Inflammatory macrophage treated with lipopolysaccharide for 4 hours (primary cell): ENCODE measurements at regions not wholly inside any gene's neighbourhood (a gene's known extent, or its start where the extent isn't known, plus 50 kb on each side); places are given as distances from the start of the nearest gene placed in this dataset.
"Not testable (repeated sequence)": the region's sequence is repeated elsewhere in the genome, so short reads cannot be mapped to it uniquely, and the experiment has no call there.

Source experiments
- DNase-seq: peaks from one replicate; pipeline ENCODE4 v3.0.0-alpha.2; 2020

DNA sequence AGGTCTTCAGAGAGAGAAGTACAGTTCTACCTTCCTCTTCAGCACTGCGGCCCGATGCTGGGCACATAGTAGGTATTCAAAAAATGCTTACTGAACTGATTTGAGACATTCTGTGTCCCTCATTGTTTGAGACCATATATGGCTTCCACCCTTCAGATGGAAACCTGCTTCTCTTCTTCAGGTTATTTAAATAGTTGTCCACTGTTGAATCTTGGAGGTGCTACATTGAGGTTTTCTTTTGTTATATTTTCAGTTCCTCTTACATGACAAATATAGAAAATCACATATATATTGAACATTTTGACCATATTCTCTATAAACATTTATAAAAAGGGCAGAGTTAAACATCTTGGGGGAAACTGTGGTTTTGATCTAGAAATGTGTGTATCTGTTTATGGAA lies 200.2 kb upstream of the LRRC3B start:
- DNase-seq = no peak

DNA sequence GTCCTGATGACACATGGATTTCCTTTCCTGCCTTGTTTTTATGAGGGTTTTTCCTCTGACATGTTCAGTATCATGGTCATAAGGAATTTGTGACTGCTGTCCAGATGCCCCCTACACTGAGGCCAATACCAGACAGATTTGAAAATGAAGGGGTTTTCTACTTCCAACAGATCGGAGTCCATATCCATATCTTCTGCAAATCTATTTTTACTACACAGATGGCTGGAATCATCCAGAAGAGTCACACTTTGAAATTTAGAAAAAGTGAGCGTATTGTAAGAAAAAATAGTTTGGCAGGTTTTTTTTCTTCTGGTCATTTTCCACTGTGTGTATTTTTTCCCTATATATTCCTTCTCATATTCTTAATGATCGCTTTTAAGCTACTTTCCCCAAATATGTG lies 197.5 kb upstream of the LRRC3B start:
- no peak for DNase-seq

DNA sequence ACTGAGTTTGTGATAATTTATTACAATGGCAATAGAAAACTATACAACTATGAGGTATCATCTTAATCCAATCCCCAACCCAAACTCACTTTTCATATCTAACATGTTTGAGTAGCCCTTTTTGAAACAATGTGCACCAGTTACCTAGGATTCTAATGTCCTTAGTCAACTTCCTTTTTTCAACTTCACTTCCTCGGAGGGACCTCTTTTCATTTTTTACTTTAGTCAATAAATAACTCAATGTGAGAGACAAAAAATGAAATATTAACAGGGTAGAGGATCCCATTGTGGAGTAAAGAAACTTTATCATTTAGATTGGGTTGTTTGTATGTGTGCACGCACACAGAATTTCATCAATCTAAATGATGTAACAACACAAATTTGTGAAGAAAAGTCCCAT lies 193.6 kb upstream of the LRRC3B start:
- no peak for DNase-seq

DNA sequence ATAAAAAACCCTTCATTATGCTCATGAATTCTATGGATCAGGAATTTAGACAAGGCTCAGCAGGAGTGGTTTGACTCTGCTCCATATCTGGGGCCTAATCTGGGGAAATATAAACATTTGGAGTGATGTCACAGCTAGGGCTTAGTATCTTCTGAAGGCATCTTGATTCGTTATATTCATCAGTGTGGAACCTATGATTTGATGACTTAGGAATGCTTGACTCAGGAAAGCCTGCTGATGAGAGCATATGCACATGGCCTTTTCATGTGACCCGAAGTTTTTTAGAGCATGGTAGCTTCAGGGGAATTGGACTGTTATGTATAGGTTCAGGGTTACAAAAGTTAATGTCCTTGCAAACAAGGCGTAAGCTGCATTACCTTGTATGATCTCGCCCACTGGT lies 184.9 kb upstream of the LRRC3B start:
- DNase-seq = no peak

DNA sequence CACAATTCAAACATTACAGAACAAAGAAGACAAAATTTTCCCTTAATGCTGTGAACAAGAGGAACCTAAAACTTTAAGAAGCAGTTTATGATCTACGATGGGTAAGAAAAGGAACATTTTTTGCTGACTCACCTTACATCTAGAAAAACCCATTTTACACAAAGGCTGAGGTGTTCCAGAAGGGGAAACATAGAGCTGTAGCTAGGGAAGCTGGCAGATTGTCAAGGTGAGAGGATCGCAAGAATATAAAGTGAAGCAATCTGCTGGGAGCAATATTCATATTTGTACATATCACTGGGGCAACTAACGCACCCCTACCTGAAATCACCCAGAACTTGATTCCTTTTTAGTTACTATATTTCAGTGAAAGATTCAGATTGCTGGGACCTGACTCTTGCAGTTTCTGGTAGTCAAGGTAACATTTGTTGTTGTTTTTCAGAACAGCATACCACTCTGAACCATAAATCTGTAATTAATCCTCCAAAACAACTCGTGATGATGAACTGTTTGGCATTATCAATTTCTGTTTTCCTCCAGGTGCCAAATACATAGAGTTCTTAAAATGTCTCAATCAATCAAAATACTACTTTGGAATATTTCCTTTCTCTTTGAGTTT lies 184.1 kb upstream of the LRRC3B start:
- no peak for DNase-seq

DNA sequence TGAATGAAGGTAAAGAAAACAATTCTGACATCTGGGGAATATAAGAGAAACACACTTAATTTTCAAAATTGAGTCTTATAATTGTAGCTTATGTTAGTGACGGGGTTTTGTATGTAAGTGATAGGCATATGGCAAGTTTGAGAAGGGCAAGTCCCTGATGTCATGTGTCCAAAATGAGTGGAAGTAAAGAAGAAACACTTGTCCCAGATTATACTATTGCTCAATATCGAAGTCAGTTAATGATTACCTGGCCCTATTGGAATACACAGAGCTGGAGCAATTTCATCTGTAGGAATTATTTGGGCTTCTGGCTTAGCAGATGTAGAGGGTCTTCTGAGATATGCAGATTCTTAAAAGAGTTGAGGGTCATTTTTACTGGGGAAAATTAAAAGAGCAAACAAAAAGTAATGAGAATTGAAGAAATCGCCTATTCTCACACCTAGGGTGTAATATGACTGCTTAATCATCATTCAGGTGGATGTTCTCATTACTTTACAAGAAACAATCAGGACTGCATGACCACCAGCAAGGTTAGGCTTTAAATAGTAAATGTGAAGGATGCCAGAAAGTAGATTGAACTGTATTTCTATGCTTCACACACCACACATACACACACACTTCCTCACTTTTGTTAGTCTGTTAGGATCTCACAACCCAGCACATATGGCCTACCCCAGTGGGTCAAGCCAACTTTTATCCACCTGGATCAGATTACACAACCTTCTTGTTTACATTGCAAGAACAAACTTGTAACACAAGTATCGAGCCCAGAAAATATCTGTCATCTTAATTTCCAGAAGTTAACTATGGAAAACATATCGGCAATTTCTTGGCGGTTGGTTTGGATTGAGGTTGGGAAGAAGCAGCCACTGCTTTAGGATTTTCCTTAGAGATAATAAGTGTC lies 183.3 kb upstream of the LRRC3B start:
- DNase-seq = no peak

DNA sequence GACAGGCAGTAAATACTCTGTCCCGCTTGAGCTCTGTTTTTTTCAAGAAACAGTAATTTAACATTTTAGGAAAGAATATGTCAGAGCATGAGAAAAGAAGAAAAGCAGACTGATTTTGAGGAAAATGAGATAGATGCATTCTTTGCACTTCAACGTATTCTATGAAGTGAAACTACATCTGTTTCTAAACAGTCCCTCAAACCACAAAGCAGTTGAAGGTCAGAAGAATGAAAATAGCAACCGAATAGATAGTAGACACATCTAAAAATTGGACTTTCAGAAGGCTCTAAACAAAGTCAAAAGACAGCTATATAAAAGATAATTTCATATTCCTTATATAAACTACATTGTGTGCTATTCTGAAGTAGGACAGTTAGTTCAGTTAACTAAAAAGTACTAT lies 172.6 kb upstream of the LRRC3B start:
- no peak for DNase-seq

DNA sequence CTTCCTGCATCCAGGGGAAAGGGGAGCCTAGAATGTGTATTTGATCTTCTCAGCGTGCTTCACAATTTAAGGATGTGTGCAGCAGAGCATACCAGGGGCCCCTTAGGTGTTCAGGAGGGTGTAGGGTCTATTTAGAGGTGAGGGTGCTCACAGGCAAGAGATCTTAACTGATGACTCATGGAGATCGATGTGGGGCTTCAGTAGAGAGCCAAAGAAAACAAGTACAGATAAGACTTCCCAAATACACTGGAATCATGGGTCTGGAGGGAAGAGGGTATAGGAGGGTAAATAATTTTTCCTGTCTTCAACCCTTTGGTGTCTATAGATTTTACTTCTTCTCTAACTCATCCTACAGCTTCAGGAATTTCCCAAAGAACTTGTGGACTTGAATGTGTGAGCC lies 170.2 kb upstream of the LRRC3B start:
- DNase-seq = no peak

DNA sequence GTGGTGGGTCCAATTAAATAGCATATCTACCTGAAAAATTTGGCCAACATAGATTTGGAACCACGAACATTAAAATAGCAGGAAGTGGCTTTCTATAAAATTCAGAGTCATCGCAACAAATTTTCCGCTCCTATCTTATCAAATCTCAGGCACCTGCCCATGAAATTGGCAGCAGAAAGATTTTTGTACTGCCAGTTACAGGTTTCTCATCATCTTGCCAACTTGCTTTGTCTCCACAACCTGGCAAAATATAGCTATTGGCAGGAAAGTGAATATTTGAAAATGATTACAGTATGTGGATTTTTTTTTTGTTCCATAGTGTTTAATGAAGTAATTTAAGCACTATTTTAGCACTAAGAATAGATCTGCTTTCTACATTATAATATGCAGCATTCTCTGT lies 161.6 kb upstream of the LRRC3B start:
- DNase-seq = no peak

DNA sequence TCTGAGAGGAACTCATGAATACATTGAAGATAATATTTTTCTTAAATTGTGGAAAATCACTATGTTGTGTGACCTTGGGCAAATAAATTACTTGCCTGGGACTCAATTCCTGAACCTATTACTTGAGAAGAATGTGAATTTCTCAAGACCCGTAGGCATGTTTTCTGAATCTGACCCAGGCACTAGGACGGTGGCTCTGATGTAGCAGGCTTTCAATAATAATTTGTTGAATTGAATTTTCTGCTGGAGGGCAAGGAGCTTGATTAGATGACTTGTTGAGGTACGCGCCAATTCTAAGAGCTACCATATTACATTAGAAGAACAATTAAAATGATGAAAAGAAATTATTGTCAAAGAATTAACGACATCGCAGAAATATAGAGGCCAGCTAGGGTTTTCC lies 150.2 kb upstream of the LRRC3B start:
- DNase-seq = no peak

DNA sequence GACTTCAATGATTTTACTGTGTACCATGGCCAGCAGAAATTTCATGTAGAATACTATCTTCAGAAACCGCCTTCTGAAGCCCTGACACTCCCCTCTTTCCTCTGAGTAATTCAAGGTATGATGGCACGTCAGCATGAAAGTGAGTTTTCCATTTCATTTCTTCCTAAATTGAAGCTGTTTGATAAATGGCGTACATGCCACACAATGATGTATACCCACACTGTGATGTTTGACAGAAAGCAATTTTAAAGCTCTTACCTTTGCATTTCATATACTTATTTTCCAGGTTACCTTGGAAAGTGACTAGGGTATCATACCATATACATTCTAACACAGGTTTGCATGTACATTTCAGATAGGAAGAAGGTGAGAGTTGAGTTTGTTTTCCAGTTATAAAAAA lies 147.9 kb upstream of the LRRC3B start:
- DNase-seq = no peak

DNA sequence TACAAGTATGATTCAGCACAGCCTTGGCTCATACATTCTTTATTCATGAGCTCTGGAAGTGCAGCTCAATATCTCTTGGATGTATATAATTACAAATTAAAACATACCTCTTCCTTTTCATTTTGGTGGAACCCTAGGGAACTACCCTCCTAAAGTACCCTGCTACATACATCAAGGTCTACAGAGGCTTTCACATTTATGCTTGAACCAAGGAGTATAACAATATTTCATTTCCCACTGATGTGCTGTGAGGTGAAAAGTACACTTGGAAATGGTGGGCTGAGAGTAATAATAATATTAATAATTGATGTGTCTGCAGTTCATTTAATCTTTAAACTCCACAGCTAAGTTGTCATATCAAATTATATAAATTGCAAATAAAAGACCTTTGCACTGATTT lies 142.2 kb upstream of the LRRC3B start:
- DNase-seq = no peak

DNA sequence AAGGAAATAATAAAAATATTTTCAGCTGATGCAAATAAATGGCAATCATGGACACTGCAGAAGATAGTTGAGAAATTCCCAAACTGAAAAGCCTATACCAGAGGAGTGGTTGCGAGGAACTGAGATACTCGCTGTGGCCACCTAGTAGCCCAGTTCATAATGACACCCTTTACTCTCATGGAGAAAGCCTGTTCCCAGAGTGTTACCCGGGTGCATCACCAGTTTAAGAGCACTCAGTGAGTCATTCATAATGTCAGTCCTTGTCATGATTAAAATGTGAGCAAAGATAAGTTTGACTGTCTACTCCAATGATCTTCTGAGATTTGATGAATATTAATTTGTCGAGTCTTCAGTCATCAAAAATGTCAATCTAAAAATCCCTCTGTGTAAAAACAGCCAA lies 138.4 kb upstream of the LRRC3B start:
- DNase-seq = no peak

DNA sequence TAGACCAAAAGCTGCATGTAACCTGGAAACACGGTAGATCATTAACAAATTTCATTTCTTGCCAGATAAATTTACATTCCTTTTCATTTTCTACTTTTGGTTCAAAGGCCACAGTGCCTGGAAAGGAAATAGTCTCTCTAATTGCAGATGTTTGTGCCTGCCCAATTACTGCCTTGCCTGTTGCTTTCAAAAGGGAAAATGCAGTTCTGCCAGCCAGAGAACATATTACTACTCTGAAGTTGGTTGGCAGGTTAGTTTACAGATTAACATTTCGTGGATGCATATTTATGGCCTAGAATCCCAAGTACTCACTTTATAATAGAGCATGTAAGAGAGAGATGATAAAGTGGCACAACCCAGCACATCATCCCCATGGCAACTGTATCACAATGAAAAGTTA lies 124.3 kb upstream of the LRRC3B start:
- no peak for DNase-seq

DNA sequence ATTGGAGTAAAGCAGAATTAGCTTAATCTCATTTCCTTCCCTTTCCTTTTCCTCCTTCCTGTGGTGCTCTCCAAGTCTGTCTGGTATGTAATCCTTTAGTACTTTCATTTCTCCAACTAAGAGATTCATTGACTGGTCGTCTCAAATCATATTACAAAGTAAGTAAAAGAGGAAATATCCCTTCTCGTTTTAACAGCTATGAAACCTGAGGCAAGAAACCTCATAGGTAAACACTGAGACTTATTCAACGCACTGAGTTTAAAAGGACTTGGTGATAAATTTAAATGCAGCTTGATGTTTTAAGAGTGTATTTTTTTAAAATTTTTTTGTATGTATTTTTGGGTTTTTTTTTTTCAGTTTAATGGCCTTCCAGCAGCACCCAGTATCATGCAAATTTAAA lies 117.2 kb upstream of the LRRC3B start:
- DNase-seq = no peak

DNA sequence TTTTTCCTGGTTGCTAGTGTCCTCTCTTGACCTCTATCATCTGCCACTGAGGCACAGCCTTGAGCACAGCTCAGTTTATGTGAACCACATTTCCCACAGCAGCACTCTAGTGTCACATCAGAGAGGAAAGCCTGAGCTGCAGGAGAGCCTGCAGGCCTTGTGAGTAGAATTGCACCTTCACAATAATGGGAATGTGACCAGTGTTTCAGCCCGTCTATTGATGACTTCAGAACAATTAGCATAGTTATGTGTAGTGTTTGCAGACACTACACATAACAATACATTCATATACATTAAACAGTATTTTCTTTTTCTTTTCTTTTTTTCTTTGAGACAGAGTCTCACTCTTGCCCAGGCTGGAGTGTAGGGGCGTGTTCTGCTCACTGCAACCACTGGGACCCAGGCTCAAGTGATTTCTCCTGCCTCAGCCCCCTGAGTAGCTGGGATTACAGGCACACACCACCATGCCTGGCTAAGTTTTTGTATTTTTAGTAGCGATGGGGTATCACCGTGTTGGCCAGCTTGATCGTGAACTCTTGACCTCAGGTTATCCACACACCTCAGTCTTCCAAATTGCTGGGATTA lies 108.0 kb upstream of the LRRC3B start:
- DNase-seq = not testable (repeated sequence)

DNA sequence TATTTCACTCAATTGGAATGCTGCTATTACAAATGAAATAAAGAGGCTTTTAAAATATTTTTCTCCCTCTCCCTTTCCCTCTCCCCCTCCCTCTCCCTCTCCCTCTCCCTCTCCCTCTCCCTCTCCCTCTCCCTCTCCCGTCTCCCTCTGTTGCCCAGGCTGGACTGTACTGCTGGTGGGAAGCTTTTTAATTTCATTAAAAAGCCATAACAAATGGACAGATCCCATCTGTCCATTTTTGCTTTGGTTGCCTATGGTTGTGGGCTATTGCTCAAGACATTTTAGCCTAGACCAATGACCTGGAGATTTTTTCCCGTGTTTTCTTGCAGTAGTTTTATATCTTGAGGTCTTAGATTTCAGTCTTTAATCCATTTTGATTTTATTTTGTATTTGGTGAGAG lies 107.2 kb upstream of the LRRC3B start:
- DNase-seq = no peak

DNA sequence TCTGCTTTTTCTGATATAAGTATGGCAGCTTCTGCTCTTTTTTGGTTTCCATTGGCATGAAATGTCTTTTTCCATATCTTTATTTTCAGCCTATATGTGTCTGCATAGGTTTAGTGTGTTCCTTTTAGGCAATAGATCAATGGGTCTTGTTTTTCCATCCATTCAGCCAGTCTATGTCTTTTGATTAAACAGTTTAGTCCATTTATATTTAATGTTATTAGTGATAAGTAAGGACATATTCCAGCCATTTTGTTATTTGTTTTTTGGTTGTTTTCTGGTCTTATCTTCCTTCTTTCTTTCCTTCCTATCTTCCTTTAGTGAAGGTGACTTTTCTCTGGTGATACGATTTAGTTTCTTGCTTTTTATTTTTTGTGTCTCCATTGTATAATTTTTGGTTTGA lies 101.3 kb upstream of the LRRC3B start:
- DNase-seq = no peak

DNA sequence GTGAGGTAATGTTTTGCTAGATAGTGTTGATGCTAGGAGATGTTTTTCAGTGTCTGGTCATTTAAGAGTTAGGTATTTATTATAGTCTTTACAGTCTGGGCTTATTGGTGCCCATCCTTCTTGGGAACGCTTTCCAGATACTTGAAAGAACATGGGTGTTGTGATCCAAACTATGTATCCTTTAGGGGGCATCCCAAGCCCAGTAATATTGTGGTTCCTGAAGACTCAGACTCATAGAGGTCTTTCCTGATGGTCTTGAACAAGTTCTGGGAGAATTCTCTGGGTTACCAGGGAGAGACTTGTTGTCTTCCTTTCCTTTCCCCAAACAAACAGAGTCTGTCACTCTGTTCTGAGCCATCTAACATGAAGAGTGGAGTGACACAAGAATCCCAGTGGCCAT lies 99.7 kb upstream of the LRRC3B start:
- no peak for DNase-seq

DNA sequence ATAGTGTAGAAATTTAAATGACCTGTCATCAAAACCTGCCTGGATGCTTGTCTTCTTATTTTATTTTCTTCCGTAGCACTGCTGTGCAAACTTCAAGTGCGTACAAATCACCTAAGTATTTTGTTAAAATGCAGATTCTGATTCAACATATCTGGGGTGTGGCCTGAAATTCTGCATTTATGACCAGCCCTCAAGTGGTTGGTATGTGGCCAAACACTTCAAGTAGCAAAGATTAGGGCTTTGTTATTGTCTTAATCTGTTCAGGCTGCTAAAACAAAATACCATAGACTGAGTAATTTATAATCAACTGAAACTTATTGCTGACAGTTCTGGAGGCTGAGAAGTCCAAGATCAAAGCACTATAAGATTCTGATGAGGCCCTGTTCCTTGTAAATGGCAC lies 97.6 kb upstream of the LRRC3B start:
- DNase-seq = no peak

DNA sequence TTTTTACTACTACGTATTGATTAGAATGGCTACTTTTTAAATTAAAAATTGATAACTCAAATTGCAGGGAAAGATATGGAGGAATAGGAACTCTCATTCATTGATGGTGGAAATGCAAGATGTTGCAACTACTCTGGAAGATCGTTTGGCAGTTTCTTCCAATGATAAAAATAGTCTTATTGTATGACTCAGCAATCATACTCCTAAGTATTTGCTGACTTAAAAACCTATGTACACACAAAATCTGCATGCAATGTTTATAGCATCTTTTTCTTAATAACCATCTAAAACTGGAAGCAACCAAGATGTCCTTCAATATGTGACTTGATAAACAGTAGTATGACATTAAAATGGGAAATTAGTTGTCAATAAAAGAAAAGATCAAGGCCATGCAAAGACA lies 87.4 kb upstream of the LRRC3B start:
- DNase-seq = no peak

DNA sequence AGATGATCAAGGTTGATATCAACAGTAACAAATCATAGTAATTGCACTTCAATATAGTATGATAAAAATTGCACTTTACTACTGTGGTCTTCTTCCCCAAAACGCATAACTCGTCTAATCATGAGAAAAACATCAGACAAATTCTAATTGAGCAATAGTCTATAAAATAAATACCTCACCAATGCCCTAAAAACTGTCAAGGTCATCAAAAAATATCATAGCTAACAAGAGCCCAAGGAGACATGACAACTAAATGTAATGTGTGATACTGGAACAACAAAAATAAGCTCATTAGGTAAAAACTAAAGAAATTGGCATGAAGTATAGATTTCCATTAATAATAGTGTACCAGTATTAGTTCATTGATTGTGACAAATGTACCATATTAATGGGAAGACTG lies 85.6 kb upstream of the LRRC3B start:
- no peak for DNase-seq

DNA sequence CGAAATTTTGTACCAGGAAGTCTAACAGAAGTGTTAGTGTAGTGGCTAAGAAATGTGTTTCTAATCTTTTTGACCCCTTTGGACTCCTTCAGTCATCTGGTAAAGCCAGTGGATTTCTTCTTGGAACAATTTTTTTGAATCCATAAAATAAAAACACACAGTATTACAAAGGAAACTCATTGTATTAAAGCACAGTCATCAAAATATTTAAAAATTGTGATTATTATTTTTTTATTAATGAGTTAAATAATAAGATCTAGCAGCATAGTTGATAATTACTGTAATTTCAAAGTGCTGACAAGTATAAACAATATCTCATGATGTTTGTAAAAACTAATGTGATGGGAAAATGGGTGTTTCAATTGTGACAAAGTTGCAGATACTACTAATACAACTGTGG lies 72.2 kb upstream of the LRRC3B start:
- DNase-seq = no peak

DNA sequence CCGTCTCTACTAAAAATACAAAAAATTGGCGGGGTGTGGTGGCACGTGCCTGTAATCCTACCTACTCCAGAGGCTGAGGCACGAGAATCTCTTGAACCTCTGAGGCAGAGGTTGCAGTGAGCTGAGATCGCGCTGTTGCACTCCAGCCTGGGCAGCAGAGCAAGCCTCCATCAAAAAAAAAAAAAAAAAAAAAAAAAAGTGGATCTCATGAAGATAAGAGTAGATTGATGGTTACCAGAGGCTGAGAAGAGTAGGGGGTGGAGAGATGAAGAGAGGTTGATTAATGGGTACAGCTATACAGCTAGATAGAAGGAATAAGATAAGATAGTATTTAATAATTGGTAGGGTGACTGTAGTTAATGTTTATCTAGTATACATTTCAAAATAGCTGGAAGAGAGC lies 65.9 kb upstream of the LRRC3B start:
- no peak for DNase-seq

DNA sequence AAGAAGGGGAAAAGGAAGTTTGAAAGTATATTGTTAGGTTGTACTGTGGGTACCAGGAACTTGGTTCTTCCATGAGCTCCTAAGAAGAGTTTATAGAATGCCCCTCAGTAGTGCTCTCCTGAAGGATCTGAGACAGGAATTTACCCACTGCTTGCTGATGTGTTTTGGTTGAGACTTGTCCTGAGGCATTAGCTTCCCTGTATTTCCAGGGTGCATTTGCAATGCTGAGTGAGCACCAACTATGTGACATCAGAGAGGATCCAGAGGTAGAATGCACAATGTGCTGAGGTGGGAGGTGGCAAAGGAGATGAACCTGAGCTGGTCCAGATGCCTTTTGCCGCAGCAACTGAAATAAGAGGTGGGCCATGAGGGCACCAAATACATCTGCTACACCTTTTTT lies 64.3 kb upstream of the LRRC3B start:
- DNase-seq = no peak
